Activated T-cell treated with anti-CD3 and anti-CD28 coated beads, Interleukin-2, amount 50 U/mL, for 24 hours (primary cell): ENCODE measurements at regions not wholly inside any gene's neighbourhood (a gene's known extent, or its start where the extent isn't known, plus 50 kb on each side); places are given as distances from the start of the nearest gene placed in this dataset.

Experiments
- DNase-seq: peaks from one replicate; pipeline ENCODE4 v3.0.0-alpha.2; 2020
- H3K27ac Mint-ChIP-seq: 2 replicates; pipeline ENCODE4 v1.8.0; 2020; ENCODE audit warnings: mild to moderate bottlenecking, mixed read lengths
- H3K27me3 Mint-ChIP-seq: 2 replicates; pipeline ENCODE4 v1.8.0; 2020; ENCODE audit warnings: mixed read lengths
- H3K36me3 Mint-ChIP-seq: 2 replicates; pipeline ENCODE4 v1.8.0; 2020; ENCODE audit warnings: low read depth, mixed read lengths
- H3K4me1 Mint-ChIP-seq: 2 replicates; pipeline ENCODE4 v1.8.0; 2020; ENCODE audit warnings: low read depth, mixed read lengths
- H3K4me3 Mint-ChIP-seq: 2 replicates; pipeline ENCODE4 v1.8.0; 2020; ENCODE audit warnings: mild to moderate bottlenecking, moderate library complexity, mixed read lengths
- H3K9me3 Mint-ChIP-seq: 2 replicates; pipeline ENCODE4 v1.8.0; 2020; ENCODE audit warnings: mixed read lengths

DNA sequence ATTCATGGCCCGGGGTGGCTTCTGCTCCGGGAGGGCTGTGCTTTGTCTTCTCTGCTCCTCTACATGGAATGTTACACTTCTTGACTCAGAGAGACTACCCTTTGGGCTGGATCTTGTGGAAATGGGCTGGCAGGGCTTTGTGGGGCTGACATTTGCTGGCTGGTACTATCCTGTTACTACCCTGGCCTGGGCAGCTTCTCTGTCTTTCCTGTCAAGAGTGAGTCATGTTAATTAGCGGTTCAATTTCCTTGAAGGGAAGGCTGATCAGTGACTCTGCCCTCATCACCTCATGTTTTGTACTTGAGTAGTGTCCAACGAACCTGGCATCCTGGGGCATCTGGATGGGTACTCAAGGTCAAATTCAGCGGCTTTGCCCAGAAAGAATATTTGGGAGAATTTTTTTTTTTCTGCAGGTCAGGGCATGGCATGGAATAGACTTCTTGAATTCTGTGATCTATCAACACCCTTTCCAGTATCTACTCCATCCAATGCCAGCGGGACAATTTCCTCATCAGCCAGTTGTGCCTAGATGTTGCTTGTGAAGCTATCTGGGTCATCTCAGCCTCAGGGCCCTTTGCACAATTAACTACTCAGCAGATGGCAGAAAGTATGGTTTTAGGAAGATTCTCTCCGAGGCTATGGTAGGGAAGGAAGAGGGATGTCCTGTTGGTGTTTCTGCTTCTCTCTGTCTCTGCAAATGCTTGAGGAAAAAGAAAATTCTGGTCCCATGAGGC lies 140.5 kb upstream of the PLET1 start:
- H3K27me3 Mint-ChIP-seq, result no peaks in the 10 kb centered on the region
- no peak for DNase-seq
- no peaks in the 10 kb centered on the region for H3K4me1 Mint-ChIP-seq
- no peaks in the 10 kb centered on the region for H3K36me3 Mint-ChIP-seq
- H3K27ac Mint-ChIP-seq, result no peak overlapping the region
- H3K4me3 Mint-ChIP-seq, result no peak overlapping the region
- H3K9me3 Mint-ChIP-seq, result no peaks in the 10 kb centered on the region

DNA sequence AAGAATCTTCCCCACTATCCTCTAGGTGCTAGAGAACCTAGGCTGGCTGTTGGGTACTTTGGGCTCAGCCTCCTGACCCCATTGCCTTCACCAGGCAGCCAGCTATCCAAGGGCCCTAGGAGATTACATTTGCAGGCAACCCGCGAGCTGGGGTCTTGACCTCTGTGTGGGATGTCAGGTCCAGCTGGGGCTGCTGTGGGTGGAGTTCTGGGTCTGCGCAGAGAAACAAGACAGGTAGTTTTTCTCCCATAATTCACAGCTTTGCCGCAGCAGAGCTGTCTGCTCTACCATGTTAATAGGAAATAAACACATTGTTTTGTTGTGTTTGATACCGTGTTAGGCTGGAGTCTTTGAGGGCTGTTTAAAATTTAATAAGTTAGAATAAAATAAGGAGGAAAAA lies 142.8 kb upstream of the PLET1 start:
- DNase-seq, result no peak
- H3K9me3 Mint-ChIP-seq, result no peaks in the 10 kb centered on the region
- H3K4me1 Mint-ChIP-seq, result no peaks in the 10 kb centered on the region
- H3K36me3 Mint-ChIP-seq, result no peaks in the 10 kb centered on the region
- H3K4me3 Mint-ChIP-seq, result no peak overlapping the region
- H3K27me3 Mint-ChIP-seq, result peaks cover under 1% of the 10 kb centered on the region
- H3K27ac Mint-ChIP-seq, result no peak overlapping the region

DNA sequence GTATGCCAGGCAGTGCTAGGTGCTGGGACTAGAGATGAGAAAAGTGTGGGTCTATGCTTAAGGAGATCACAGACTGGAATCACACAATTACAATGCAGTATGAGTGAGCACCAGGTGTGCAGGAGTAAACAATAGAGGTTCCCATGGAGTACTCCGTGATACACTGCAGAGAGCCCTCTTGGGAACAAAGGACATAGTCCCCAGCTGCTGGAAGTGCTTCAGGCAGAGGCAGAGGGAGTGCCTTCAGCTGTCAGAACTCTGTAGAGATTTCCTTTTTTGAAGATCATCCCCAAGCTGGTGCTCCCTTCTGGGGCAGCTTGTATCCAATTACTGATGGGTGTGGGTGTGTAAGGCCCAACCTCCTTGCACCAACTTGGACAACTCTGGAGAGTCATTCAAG lies 143.5 kb upstream of the PLET1 start:
- no peak for DNase-seq
- Mint-ChIP-seq H3K9me3 (no peaks in the 10 kb centered on the region), H3K27ac (no peak overlapping the region), H3K36me3 (no peaks in the 10 kb centered on the region), H3K27me3 (peaks cover 3% of the 10 kb centered on the region), H3K4me3 (no peak overlapping the region), H3K4me1 (no peaks in the 10 kb centered on the region)

DNA sequence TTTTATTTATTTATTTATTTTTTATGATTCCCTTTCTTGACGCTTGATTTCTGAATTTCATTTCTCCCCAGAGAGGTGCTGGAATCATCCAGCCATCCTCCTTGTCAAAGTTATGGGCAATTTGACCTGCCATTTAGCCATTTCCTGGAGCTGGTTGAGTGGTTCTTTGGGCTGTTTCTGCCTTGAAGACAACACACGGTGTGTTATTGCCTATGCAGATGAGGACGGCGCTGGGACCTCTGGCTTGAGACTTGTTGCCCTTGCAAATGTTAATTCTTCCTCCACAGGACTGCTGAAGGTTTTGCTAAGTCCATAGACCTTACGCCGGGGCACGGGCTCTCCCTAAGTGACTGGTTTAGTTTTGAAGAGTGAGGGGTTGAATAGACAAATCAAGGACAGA lies 147.9 kb upstream of the PLET1 start:
- no peak overlapping the region for H3K27ac Mint-ChIP-seq
- no peak for DNase-seq
- H3K4me1 Mint-ChIP-seq, result peaks cover 5% of the 10 kb centered on the region
- no peak overlapping the region for H3K4me3 Mint-ChIP-seq
- no peaks in the 10 kb centered on the region for H3K36me3 Mint-ChIP-seq
- H3K9me3 Mint-ChIP-seq, result no peaks in the 10 kb centered on the region
- peaks cover 7% of the 10 kb centered on the region for H3K27me3 Mint-ChIP-seq

DNA sequence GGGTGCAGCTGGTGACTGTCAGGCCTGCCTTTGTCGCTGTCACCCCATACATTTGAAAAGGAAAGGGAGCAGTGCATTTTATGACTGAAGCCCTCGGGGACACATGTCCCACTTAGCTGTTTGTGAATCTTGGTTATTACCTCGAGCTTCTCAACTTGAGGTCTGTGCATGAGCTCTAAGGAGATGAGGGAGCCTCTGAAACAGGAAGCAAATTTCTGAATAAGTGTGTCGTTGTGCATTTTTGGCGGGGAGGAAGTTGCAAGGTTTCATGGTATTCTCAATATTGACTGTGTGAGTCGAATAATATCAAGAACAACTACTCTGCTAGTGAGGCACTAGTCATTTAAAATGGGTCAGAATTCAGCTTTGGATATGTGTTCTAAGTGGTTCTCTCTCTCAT lies 149.7 kb upstream of the PLET1 start:
- no peak for DNase-seq
- no peak overlapping the region for H3K27ac Mint-ChIP-seq
- peaks cover 5% of the 10 kb centered on the region for H3K4me1 Mint-ChIP-seq
- H3K4me3 Mint-ChIP-seq, result no peak overlapping the region
- no peaks in the 10 kb centered on the region for H3K36me3 Mint-ChIP-seq
- peaks cover 7% of the 10 kb centered on the region for H3K27me3 Mint-ChIP-seq
- H3K9me3 Mint-ChIP-seq, result peaks cover 5% of the 10 kb centered on the region

DNA sequence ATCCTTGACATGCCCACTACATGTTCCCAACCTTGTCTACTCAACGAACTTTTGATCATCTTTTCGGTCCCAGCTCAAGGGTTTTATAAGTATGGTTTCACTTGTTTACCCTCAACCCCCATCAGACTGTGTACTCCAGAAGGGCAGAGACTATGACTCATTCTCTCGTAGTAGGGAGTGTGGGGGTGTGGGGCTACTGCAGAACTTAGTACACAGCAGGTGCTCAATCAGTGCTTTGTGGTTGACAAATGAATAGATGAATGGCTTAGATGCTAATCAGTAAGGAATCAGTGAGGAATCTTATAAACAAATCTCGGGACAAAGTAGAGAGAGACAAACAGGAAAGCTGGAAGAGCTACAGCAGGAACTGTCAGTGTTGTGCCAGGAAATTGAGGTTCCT lies 151.7 kb upstream of the PLET1 start:
- peaks cover 11% of the 10 kb centered on the region for H3K4me1 Mint-ChIP-seq
- no peaks in the 10 kb centered on the region for H3K36me3 Mint-ChIP-seq
- no peak overlapping the region for H3K27ac Mint-ChIP-seq
- H3K27me3 Mint-ChIP-seq, result peaks cover 7% of the 10 kb centered on the region
- peaks cover 5% of the 10 kb centered on the region for H3K9me3 Mint-ChIP-seq
- H3K4me3 Mint-ChIP-seq, result no peak overlapping the region
- DNase-seq, result no peak

DNA sequence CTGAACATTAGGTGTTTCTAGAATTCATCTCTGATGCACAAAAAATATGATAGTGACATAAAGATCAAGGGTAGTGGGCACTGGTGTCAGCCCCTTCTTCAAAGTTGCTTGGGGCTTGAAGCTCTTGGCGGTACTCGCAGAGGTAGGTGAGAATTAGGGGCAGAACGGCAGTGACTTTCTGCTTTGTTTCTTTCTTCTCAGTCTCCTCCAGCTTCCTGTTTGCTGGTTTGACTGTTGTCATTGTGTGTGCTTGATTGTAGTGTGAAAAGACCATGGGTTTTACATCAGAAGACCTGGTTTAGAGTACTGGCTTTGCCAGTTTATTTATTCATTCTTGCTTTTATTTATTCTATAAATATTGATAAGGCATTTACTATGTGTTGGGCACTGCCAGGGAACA lies 156.7 kb upstream of the PLET1 start:
- Mint-ChIP-seq H3K27me3 (peaks cover 3% of the 10 kb centered on the region), H3K9me3 (peaks cover 5% of the 10 kb centered on the region), H3K4me3 (no peak overlapping the region), H3K36me3 (no peaks in the 10 kb centered on the region), H3K4me1 (peaks cover 7% of the 10 kb centered on the region), H3K27ac (no peak overlapping the region)
- no peak for DNase-seq

DNA sequence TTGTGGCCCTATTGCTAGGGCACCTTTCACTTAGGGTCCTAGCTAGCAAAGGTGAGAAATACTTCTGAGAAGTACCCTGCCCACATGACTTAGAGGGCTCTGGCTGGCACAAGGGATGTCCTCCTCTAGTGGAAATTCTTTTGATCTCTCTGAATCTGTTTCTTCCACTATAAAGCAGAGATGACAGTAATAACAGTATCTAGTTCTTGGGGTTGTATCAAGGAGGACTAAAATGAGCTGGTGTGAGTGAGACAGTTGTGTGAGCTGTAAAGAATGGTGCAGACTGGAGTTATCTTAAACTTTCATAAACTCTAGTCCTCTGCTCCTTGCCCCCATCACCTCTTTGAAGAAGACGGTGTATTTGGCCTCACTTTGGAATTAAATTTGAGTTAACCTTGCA lies 157.8 kb upstream of the PLET1 start:
- Mint-ChIP-seq H3K9me3 (peaks cover 5% of the 10 kb centered on the region), H3K4me1 (peaks cover 7% of the 10 kb centered on the region), H3K36me3 (no peaks in the 10 kb centered on the region), H3K4me3 (no peak overlapping the region), H3K27ac (no peak overlapping the region), H3K27me3 (peaks cover 3% of the 10 kb centered on the region)
- no peak for DNase-seq

DNA sequence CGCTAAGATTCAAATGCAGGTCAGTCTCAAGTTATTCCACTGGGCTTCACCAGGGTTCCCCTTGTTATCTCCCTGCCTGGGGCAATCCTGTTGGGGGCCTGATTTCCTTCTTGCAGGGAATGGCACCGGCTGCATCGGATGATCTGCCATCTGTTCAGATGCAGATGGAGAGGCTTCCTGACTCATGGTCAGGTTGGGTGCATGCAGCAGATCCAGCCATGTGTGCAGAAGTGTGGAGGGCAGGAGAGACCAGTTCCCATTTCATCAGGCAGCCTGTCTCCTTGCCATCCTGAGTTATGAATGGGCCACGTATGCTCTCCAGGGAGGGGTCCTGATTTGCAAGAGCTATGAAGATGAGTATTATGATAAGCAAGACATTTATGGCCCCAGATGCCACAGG lies 161.2 kb upstream of the PLET1 start:
- Mint-ChIP-seq H3K27ac (no peak overlapping the region), H3K4me3 (no peak overlapping the region), H3K4me1 (peaks cover 7% of the 10 kb centered on the region)

DNA sequence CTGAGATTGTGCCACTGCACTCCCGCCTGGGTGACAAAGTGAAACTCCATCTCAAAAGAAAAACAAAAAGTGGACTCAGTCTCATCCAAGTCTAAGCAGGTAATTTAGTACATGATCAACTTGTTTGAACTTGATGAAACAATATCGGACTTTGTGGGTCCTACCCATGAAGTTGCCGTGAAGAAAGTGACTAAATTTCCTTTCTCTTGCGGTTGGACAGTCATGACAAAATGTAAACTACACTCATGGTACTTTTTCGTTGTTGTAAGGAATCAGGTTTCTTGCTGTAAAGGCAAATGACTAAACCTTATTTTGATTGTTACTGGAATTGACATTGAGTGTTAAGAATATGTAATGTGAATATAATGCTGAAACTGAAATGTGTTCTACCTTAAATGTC lies 164.5 kb upstream of the PLET1 start:
- no peaks in the 10 kb centered on the region for H3K36me3 Mint-ChIP-seq
- no peak overlapping the region for H3K27ac Mint-ChIP-seq
- H3K4me1 Mint-ChIP-seq, result no peaks in the 10 kb centered on the region

More for the DNA sequence above, 161.2 kb upstream of the PLET1 start:
- DNase-seq, result no peak
- Mint-ChIP-seq H3K36me3 (no peaks in the 10 kb centered on the region), H3K27me3 (peaks cover 3% of the 10 kb centered on the region), H3K9me3 (no peaks in the 10 kb centered on the region)

DNA sequence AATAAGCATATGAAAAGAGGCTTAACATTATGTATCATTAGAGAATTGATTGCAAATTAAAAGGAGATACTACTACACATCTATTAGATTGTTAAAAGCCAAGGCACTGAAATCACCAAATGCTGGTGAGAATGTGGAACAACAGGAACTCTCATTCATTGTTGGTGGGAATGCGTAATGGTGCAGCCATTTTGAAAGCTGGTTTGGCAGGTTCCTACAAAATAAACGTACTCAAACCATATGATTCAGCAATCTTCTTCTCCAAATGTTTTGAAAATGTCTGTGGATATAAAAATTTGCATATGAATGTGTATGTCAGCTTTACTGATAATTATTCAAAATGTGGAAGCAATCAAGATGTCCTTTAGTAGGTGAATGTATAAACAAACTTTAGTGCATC lies 176.4 kb upstream of the PLET1 start:
- Mint-ChIP-seq H3K36me3 (peaks cover 2% of the 10 kb centered on the region), H3K27ac (no peak overlapping the region), H3K4me3 (no peak overlapping the region), H3K27me3 (peaks cover 16% of the 10 kb centered on the region), H3K4me1 (no peaks in the 10 kb centered on the region), H3K9me3 (peaks cover 29% of the 10 kb centered on the region)
- DNase-seq, result no peak

More for the DNA sequence above, 164.5 kb upstream of the PLET1 start:
- Mint-ChIP-seq H3K27me3 (peaks cover 3% of the 10 kb centered on the region), H3K9me3 (no peaks in the 10 kb centered on the region), H3K4me3 (no peak overlapping the region)
- no peak for DNase-seq

DNA sequence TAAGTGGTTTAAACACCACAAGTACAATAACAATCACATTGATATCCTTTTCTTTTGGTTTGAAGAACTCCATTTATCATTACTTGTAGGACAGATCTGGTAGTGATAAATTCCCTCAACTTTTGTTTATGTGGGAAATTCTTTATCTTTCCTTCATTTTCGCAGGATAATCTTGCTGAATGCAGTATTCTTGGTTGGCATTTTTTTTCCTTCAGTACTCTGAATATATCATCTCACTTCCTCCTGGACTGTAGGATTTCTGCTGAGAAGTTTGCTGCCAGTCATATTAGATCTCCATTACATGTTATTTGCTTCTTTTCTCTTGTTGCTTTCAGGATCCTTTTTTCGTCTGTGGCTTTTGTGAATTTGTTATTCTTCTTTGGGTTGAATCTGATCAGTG lies 179.0 kb upstream of the PLET1 start:
- Mint-ChIP-seq H3K4me3 (no peak overlapping the region), H3K9me3 (peaks cover 33% of the 10 kb centered on the region), H3K27me3 (peaks cover 8% of the 10 kb centered on the region), H3K4me1 (no peaks in the 10 kb centered on the region), H3K27ac (no peak overlapping the region), H3K36me3 (peaks cover 2% of the 10 kb centered on the region)
- no peak for DNase-seq

DNA sequence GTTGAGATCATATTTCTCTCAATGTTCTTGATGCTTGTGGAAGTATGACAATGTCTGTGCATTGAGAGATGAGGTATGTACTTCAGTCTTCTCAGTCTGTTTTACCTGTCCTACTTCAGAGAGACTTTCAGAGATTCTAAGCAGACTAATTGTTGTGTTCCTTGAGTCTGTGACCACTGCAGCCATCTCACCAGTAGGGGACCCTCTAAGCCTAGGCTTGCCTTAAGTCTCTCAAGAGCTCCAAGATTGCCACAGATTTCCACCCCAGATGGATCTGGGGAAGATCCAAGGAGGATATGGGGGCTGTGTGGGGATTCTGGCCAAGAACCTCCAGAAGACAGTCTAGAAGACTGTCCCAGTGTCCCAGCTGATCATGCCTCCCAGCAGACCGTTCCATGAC lies 179.9 kb upstream of the PLET1 start:
- H3K27me3 Mint-ChIP-seq, result peaks cover 2% of the 10 kb centered on the region
- H3K36me3 Mint-ChIP-seq, result peaks cover 2% of the 10 kb centered on the region
- H3K9me3 Mint-ChIP-seq, result peaks cover 42% of the 10 kb centered on the region
- H3K4me3 Mint-ChIP-seq, result no peak overlapping the region
- H3K27ac Mint-ChIP-seq, result no peak overlapping the region
- no peaks in the 10 kb centered on the region for H3K4me1 Mint-ChIP-seq
- no peak for DNase-seq

DNA sequence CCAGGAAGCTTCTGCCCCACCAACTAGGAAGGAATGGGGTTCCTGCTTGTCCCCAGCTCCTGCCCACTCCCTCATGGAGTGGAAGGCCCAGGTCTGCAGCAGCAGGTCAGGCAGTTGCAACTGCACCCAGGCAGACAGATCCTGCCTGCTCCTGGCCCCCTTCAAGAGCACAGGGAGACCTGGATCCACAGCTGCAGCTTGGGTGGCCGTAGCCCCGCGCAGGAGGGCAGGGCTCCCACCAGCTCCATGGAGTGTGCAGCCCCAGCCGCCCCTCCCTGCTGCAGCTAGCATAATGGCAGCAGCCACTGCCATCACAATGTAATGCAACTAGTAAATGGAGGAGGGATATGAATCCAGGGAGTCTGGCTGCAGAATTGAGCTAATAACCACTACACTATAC lies 187.5 kb upstream of the PLET1 start:
- Mint-ChIP-seq H3K4me3 (no peak overlapping the region), H3K4me1 (no peaks in the 10 kb centered on the region), H3K27ac (no peak overlapping the region), H3K36me3 (no peaks in the 10 kb centered on the region), H3K27me3 (no peaks in the 10 kb centered on the region), H3K9me3 (peaks cover 20% of the 10 kb centered on the region)
- DNase-seq, result no peak

DNA sequence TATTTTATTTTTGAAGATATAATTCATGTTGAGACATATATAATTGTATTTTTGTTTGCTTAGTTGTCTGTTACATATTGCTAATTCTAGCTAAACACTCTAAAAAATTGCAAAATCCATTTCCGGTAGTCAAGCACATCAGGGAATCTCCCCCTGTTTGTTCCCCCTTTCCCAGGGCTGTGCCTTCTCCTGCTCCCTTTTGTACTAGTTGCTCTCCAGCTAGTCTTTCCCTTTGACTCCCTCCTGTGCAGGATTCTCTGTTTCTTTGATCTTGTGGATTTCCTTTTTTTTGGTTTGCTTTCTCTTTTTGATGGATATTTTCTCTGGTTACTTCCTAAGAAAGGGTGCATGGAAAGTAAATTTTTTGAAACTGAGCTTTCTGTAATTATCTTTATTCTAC lies 188.1 kb upstream of the PLET1 start:
- H3K4me3 Mint-ChIP-seq, result no peak overlapping the region
- no peaks in the 10 kb centered on the region for H3K4me1 Mint-ChIP-seq
- H3K9me3 Mint-ChIP-seq, result peaks cover 20% of the 10 kb centered on the region
- no peak for DNase-seq
- H3K27me3 Mint-ChIP-seq, result no peaks in the 10 kb centered on the region
- no peaks in the 10 kb centered on the region for H3K36me3 Mint-ChIP-seq
- no peak overlapping the region for H3K27ac Mint-ChIP-seq

DNA sequence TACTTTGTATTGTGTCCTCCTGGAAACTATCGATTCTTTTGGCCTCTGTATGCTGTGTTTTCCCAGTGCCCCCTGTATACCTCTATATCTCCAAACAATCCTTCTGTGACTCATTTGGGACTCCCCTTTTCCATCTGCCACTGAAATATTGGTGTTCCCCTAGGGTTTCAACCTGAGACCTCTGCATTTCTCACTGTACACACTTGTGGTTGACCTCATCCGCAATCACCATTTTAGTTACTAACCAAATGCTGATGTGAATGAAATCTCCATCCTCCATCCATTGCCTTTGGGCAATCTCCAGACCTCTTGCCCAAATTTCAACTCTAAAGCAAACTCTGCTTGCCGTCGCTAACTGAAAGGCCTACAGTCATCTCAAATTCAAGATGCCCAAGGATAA lies 190.6 kb upstream of the PLET1 start:
- Mint-ChIP-seq H3K36me3 (no peaks in the 10 kb centered on the region), H3K4me3 (no peak overlapping the region), H3K27ac (no peak overlapping the region), H3K9me3 (peaks cover 2% of the 10 kb centered on the region), H3K4me1 (peaks cover 2% of the 10 kb centered on the region), H3K27me3 (no peaks in the 10 kb centered on the region)
- no peak for DNase-seq
